MM.1S (cell line): ENCODE measurements at regions not wholly inside any gene's neighbourhood (a gene's known extent, or its start where the extent isn't known, plus 50 kb on each side); places are given as distances from the start of the nearest gene placed in this dataset.

Source experiments
- DNase-seq: peaks from one replicate; pipeline ENCODE4 v3.0.0-alpha.2; 2015
- H2AFZ ChIP-seq: fragments of 300-600 bp; sonication (generic); 2 replicates; pipeline ENCODE4 v1.6.0; 2016; ENCODE audit warnings: antibody characterized with exemption, low read length
- H3F3A ChIP-seq: fragments of 300-600 bp; sonication (generic); 2 replicates; pipeline ENCODE4 v1.6.1; 2016; ENCODE audit warnings: mild to moderate bottlenecking, antibody characterized with exemption, low read length, moderate library complexity, mixed read lengths; ENCODE audit not compliant: insufficient read depth
- H3K27ac ChIP-seq: fragments of 300-600 bp; sonication (generic); 2 replicates; pipeline ENCODE4 v1.5.1; 2016; ENCODE audit warnings: mild to moderate bottlenecking, low read length
- H3K27me3 ChIP-seq: fragments of 300-600 bp; sonication (generic); replicated peaks from 2 replicates; pipeline ENCODE4 v1.6.0; 2016; ENCODE audit warnings: low read length; ENCODE audit not compliant: insufficient read depth
- H3K36me3 ChIP-seq: fragments of 300-600 bp; sonication (generic); replicated peaks from 2 replicates; pipeline ENCODE4 v1.6.1; 2016; ENCODE audit warnings: mild to moderate bottlenecking, low read length, mixed read lengths; ENCODE audit not compliant: insufficient read depth
- H3K4me1 ChIP-seq: fragments of 300-600 bp; sonication (generic); 2 replicates; pipeline ENCODE4 v1.6.1; 2016; ENCODE audit warnings: low read length, mixed read lengths
- H3K4me2 ChIP-seq: fragments of 300-600 bp; sonication (generic); 2 replicates; pipeline ENCODE4 v1.6.0; 2016; ENCODE audit warnings: low read depth, low read length
- H3K4me3 ChIP-seq: fragments of 300-600 bp; sonication (generic); 2 replicates; pipeline ENCODE4 v1.5.1; 2016; ENCODE audit warnings: low read length, mixed read lengths
- H3K79me2 ChIP-seq: fragments of 300-600 bp; sonication (generic); 2 replicates; pipeline ENCODE4 v1.6.1; 2016; ENCODE audit warnings: mixed run types, low read length, mixed read lengths
- H3K9ac ChIP-seq: fragments of 300-600 bp; sonication (generic); 2 replicates; pipeline ENCODE4 v1.6.1; 2016; ENCODE audit warnings: low read length, mixed read lengths
- H3K9me2 ChIP-seq: fragments of 300-600 bp; sonication (generic); replicated peaks from 2 replicates; pipeline ENCODE4 v1.6.1; 2016; ENCODE audit warnings: mild to moderate bottlenecking, low read length, mixed read lengths; ENCODE audit not compliant: insufficient read depth
- H3K9me3 ChIP-seq: fragments of 300-600 bp; sonication (generic); replicated peaks from 2 replicates; pipeline ENCODE4 v1.6.1; 2016; ENCODE audit warnings: mild to moderate bottlenecking, low read length, mixed read lengths; ENCODE audit not compliant: insufficient read depth
- H4K20me1 ChIP-seq: fragments of 300-600 bp; sonication (generic); 2 replicates; pipeline ENCODE4 v1.6.1; 2016; ENCODE audit warnings: mild to moderate bottlenecking, low read length, moderate library complexity, mixed read lengths; ENCODE audit not compliant: insufficient read depth
- EZH2 ChIP-seq: fragments of 300-600 bp; sonication (generic); optimal IDR thresholded peaks from 2 replicates; pipeline ENCODE3; 2017; ENCODE audit warnings: low read depth, mild to moderate bottlenecking, antibody characterized with exemption, low read length, mixed read lengths
- EZH2phosphoT487 ChIP-seq: fragments of 300-600 bp; sonication (generic); IDR thresholded peaks from 2 replicates; pipeline ENCODE4 v1.6.1; 2018; ENCODE audit warnings: antibody characterized with exemption, low read length
- TF ChIP-seq, protein P1 (sequence below): fragments of 300-600 bp; sonication (generic); IDR thresholded peaks from 2 replicates; pipeline ENCODE4 v1.5.1; 2016; ENCODE audit warnings: antibody characterized with exemption, low read length, mixed read lengths

GRCh38 chr1:177710696-177711620 lies 258.9 kb downstream of the SEC16B start:
- H3K4me2 ChIP-seq = no peak overlapping the region
- H2AFZ ChIP-seq = no peak overlapping the region
- DNase-seq = no peak
- H3F3A ChIP-seq = no peaks in the 10 kb centered on the region
- no peaks in the 10 kb centered on the region for H3K9me2 ChIP-seq
- no peak overlapping the region for H3K4me3 ChIP-seq
- H4K20me1 ChIP-seq = no peaks in the 10 kb centered on the region
- H3K27ac ChIP-seq = no peak overlapping the region
- no peak overlapping the region for H3K9ac ChIP-seq
- no peaks in the 10 kb centered on the region for H3K9me3 ChIP-seq
- no peaks in the 10 kb centered on the region for H3K27me3 ChIP-seq
- H3K36me3 ChIP-seq = no peaks in the 10 kb centered on the region
- no peaks in the 10 kb centered on the region for H3K79me2 ChIP-seq
- TF ChIP-seq, protein P1, sequence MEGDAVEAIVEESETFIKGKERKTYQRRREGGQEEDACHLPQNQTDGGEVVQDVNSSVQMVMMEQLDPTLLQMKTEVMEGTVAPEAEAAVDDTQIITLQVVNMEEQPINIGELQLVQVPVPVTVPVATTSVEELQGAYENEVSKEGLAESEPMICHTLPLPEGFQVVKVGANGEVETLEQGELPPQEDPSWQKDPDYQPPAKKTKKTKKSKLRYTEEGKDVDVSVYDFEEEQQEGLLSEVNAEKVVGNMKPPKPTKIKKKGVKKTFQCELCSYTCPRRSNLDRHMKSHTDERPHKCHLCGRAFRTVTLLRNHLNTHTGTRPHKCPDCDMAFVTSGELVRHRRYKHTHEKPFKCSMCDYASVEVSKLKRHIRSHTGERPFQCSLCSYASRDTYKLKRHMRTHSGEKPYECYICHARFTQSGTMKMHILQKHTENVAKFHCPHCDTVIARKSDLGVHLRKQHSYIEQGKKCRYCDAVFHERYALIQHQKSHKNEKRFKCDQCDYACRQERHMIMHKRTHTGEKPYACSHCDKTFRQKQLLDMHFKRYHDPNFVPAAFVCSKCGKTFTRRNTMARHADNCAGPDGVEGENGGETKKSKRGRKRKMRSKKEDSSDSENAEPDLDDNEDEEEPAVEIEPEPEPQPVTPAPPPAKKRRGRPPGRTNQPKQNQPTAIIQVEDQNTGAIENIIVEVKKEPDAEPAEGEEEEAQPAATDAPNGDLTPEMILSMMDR = no peak
- no peak for TF ChIP-seq EZH2
- TF ChIP-seq EZH2phosphoT487 = no peak
- no peaks in the 10 kb centered on the region for H3K4me1 ChIP-seq

- H3F3A ChIP-seq = no peaks in the 10 kb centered on the region
- no peak overlapping the region for H2AFZ ChIP-seq
- no peaks in the 10 kb centered on the region for H4K20me1 ChIP-seq
- no peaks in the 10 kb centered on the region for H3K79me2 ChIP-seq
- no peaks in the 10 kb centered on the region for H3K9me2 ChIP-seq
- H3K9ac ChIP-seq = no peak overlapping the region
- H3K27ac ChIP-seq = no peak overlapping the region
- no peak overlapping the region for H3K4me2 ChIP-seq
- no peaks in the 10 kb centered on the region for H3K27me3 ChIP-seq
- H3K4me1 ChIP-seq = peaks cover 5% of the 10 kb centered on the region; the same call in 1 of the 2 replicates
- no peak for DNase-seq
- TF ChIP-seq EZH2phosphoT487 (no peak), EZH2 (no peak)
- TF ChIP-seq, protein P1 = no peak
- no peaks in the 10 kb centered on the region for H3K9me3 ChIP-seq
- H3K36me3 ChIP-seq = no peaks in the 10 kb centered on the region
- H3K4me3 ChIP-seq = no peak overlapping the region
Observed at GRCh38 chr1:177708406-177708805, 261.5 kb downstream of the SEC16B start.

DNA sequence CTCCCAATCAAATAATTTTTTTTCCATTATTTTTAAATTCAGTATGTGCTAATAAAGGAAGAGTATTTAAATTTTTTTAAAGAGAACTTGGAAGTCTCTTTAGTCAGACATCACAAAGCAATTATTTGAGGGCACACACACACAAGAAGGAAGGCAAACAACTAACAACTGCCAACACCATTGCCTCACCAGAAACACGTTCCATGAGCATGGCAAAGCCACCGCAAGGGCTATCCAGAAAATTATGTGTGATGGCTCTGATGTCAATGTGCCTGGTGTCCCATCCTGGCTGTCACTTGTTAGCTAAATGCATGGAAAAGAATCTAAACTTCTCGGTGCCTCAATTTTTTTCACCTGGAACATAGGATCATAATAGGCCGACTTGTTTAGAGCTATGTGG lies 262.9 kb downstream of the SEC16B start:
- no peaks in the 10 kb centered on the region for H3K36me3 ChIP-seq
- no peak overlapping the region for H3K4me2 ChIP-seq
- no peak overlapping the region for H2AFZ ChIP-seq
- H3F3A ChIP-seq = no peaks in the 10 kb centered on the region
- H3K9ac ChIP-seq = no peak overlapping the region
- no peaks in the 10 kb centered on the region for H3K27me3 ChIP-seq
- TF ChIP-seq EZH2phosphoT487 (no peak), EZH2 (no peak)
- TF ChIP-seq, protein P1 = no peak
- no peak overlapping the region for H3K4me3 ChIP-seq
- no peaks in the 10 kb centered on the region for H4K20me1 ChIP-seq
- no peak overlapping the region for H3K27ac ChIP-seq
- no peaks in the 10 kb centered on the region for H3K9me3 ChIP-seq
- H3K79me2 ChIP-seq = no peaks in the 10 kb centered on the region
- no peaks in the 10 kb centered on the region for H3K9me2 ChIP-seq
- DNase-seq = no peak
- peaks cover 5% of the 10 kb centered on the region; the same call in 1 of the 2 replicates for H3K4me1 ChIP-seq
